GM18867 (cell line): ENCODE measurements at regions not wholly inside any gene's neighbourhood (a gene's known extent, or its start where the extent isn't known, plus 50 kb on each side); places are given as distances from the start of the nearest gene placed in this dataset.
"Not testable (repeated sequence)": the region's sequence is repeated elsewhere in the genome, so short reads cannot be mapped to it uniquely, and the experiment has no call there.

Experiments
- ATAC-seq: cut with Tn5 transposase; IDR thresholded peaks from one replicate; pipeline ENCODE4 v1.9.1; 2021; ENCODE audit warnings: mild to moderate bottlenecking, moderate library complexity; ENCODE audit not compliant: unreplicated experiment

DNA sequence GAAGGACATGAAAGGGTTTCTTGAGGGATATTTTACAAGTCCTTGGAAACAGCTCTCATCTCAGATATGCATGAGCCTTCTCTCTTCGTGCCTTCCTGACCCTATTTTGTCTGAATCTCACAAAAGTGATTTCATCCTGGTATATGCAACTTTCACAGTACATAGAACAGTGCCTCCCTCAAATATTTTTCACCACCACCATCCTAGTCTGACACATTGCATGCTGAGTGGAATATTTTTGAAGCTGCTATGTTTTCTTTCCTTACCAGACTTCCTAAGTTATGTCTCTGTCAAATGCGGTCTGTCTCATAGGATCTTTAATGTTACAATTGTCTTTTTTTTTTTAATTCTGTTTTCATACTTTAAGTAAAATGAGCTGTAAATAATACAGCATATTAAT, 673.3 kb upstream of the LRRN3 start:
- ATAC-seq: no peak

GRCh38 chr7:110418659-110419280, 672.2 kb upstream of the LRRN3 start:
- no peak for ATAC-seq

DNA sequence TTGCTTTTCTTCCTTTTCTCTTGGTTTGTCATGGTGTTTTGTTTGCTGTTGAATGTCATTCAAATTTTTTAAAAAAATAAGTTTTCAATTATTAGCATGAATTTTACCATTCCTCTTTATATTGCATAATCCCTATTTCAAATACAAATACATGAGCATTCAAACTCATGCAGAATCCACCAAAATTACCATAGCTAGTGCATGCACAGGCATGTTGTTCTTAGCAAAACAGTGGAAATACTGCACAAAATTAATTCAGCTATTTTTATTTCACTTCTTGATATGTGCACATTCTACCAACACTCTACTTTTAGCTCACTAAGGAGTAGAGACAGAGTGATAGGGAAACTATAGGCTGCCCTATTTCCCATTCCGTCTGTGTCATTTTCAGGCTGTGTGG, 670.1 kb upstream of the LRRN3 start:
- no peak for ATAC-seq

- ATAC-seq: no peak
These were observed 669.3 kb upstream of the LRRN3 start for GRCh38 chr7:110421490-110422241.

DNA sequence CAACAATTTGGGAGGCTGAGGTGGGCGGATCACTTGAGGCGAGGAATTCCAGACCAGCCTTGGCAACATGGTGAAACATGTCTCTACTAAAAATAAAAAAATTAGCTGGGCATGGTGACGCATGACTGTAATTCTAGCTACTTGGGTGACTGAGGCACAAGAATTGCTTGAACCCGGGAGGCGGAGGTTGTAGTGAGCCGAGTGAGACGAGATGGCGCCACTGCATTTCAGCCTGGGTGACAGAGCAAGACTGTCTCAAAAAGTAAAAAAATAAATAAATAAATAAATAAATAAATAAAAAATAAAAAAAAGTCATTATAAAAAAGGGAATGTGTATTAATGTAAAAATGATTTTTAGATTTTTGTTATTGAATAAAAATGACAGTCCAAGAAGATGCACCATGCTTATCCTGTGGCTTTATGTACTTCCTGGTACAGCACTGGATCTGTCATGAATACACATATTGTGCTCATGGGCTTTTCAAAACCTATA, 658.8 kb upstream of the LRRN3 start:
- no peak for ATAC-seq

DNA sequence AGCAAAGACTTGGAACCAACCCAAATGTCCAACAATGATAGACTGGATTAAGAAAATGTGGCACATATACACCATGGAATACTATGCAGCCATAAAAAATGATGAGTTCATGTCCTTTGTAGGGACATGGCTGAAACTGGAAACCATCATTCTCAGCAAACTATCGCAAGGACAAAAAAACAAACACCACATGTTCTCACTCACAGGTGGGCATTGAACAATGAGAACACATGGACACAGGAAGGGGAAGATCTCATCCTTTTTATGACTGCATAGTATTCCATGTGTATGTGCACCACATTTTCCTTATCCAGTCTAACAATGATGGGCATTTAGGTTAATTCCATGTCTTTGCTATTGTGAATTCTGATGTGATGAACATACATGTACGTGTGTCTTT, 652.0 kb upstream of the LRRN3 start:
- ATAC-seq: not testable (repeated sequence)

DNA sequence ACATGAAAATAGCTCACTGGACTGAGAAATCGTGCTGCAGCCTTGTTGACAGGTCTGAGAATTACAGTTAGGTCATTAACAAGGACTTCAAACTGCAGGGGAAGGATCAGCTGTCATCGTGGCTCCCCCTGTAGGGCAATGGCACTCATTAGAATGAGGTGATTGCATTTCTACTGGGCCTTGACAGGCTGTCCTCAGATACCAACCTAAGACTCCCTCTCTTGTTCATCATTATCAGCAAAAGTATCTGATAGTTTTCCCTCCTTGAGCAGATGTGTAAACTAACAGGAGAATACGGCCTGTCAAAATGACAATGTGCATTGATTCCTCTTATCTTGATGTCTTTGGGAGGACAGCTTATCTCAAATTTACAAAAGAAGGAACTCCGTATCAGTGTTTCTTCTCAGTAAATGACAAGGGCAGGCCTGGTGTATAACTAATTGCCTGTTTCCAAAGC, 648.5 kb upstream of the LRRN3 start:
- peak; percentile 91 for ATAC-seq

GRCh38 chr7:110446658-110447057, 644.3 kb upstream of the LRRN3 start:
- ATAC-seq: no peak

DNA sequence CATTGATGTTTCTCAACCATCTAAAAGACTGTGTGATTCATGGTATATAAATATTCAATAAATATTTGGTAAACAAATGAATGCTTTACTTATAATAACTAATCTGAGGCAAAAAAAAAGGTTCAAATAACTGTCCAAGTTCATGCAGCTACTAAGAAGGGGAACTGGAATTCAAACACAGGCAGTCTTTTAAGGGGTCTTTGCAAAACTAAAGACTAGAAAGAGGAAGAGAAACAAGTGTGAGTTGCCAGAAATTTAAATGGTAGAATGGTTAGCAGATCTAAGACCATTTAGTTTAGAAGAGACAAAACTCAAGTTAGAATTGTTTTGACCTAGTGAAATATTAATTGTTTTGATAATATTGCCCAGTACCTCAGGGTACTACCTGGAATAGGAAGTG, 642.0 kb upstream of the LRRN3 start:
- peak; percentile 77 for ATAC-seq

DNA sequence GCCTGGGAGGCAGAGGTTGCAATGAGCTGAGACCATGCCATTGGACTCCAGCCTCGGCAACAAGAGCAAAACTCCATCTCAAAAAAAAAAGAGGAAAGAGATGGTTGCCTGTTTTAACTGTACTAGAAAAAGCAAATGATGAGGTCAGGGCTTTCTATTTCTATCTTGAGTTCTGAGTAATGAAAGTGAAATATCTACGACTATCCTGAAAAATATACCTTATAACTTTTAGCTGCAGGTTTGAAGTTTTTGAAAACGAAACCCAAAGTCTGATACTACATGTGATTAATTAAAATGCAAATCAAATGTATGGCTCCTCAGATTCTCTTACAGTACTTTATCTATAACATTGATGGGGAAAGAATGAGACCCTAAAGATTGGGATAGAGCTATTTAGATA, 636.2 kb upstream of the LRRN3 start:
- ATAC-seq: peak; percentile 85

GRCh38 chr7:110461621-110462020, 629.3 kb upstream of the LRRN3 start:
- no peak for ATAC-seq

GRCh38 chr7:110470420-110470819, 620.5 kb upstream of the LRRN3 start:
- ATAC-seq: no peak

DNA sequence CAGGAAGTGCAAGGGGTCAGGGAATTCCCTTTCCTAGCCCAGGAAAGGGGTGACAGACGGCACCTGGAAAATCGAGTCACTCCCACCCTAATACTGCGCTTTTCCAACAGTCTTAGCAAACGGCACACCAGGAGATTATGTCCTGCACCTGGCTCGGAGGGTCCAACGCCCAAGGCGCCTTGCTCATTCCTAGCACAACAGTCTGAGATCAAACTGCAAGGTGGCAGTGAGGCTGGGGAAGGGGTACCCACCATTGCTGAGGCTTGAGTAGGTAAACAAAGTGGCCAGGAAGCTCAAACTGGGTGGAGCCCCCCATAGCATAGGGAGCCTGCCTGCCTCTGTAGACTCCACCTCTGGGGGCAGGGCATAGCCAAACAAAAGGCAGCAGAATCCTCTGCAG, 618.5 kb upstream of the LRRN3 start:
- ATAC-seq: not testable (repeated sequence)

- ATAC-seq: no peak
These were observed 610.0 kb upstream of the LRRN3 start for GRCh38 chr7:110480964-110481363.

GRCh38 chr7:110483553-110483952, 607.4 kb upstream of the LRRN3 start:
- ATAC-seq: no peak

GRCh38 chr7:110484356-110484755, 606.6 kb upstream of the LRRN3 start:
- no peak for ATAC-seq

GRCh38 chr7:110486549-110486948, 604.4 kb upstream of the LRRN3 start:
- ATAC-seq: peak; percentile 98

DNA sequence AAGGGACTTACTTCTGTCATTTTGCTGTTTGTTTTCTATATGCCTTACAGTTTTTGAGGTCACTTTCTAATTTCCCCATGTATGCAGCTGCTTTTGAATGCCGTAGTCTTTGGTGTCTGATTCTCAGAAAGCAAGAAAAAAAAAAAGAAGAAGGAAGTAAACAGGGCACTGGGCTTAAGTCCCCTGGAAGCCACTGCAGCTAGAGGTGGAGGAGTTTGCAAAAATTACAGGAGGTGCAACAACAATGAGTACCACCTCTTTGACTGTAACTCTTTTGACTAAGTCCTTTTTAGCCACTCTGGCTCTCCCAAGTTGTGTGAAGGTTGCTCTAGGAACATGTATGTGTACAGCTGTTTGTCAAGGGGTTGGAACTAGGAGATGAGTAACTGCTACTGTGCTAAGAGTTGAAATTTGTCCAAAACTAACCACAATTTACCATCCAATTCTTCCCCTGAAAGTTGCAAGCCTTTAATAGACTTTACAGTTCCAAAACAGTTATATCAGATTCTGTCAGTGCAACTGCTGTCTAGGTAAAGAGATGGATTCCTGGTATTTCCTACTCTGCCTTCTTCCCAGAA, 588.0 kb upstream of the LRRN3 start:
- ATAC-seq: no peak

- ATAC-seq: no peak
These were observed 583.6 kb upstream of the LRRN3 start for GRCh38 chr7:110507369-110507768.

GRCh38 chr7:110507832-110508231, 583.1 kb upstream of the LRRN3 start:
- ATAC-seq: no peak

DNA sequence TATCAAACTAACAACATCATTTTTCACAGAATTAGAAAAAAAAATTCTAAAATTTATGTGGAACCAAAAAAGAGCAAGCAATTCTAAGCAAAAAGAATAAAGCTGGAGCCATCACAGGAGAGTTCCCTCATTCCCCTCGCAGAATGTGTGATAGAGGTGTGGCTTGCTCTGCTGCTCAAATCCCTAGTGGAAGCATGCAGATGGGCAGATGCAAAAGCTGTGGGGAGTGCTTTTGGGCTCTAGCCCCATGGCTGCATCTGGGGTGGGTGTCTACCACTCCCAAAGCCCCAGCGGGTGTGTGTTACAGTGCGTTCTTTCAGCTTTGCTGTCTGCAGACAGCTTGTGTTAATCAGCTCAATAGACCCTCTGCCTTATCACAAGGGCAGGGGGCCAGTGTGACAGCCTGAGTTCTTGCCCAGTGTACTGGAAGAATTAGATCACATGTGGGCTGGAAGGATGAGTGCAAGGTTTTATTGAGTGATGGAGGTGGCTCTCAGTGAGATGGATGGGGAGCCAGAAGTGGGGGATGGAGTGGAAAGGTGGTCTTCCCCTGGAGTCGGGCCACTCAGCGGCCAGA, 575.9 kb upstream of the LRRN3 start:
- not testable (repeated sequence) for ATAC-seq

GRCh38 chr7:110519851-110520250, 571.1 kb upstream of the LRRN3 start:
- no peak for ATAC-seq
